MM.1S (cell line): ENCODE measurements at regions not wholly inside any gene's neighbourhood (a gene's known extent, or its start where the extent isn't known, plus 50 kb on each side); places are given as distances from the start of the nearest gene placed in this dataset.

Experiments used
- DNase-seq: peaks from one replicate; pipeline ENCODE4 v3.0.0-alpha.2; 2015
- H2AFZ ChIP-seq: fragments of 300-600 bp; sonication (generic); 2 replicates; pipeline ENCODE4 v1.6.0; 2016; ENCODE audit warnings: antibody characterized with exemption, low read length
- H3F3A ChIP-seq: fragments of 300-600 bp; sonication (generic); 2 replicates; pipeline ENCODE4 v1.6.1; 2016; ENCODE audit warnings: mild to moderate bottlenecking, antibody characterized with exemption, low read length, moderate library complexity, mixed read lengths; ENCODE audit not compliant: insufficient read depth
- H3K27ac ChIP-seq: fragments of 300-600 bp; sonication (generic); 2 replicates; pipeline ENCODE4 v1.5.1; 2016; ENCODE audit warnings: mild to moderate bottlenecking, low read length
- H3K27me3 ChIP-seq: fragments of 300-600 bp; sonication (generic); replicated peaks from 2 replicates; pipeline ENCODE4 v1.6.0; 2016; ENCODE audit warnings: low read length; ENCODE audit not compliant: insufficient read depth
- H3K36me3 ChIP-seq: fragments of 300-600 bp; sonication (generic); replicated peaks from 2 replicates; pipeline ENCODE4 v1.6.1; 2016; ENCODE audit warnings: mild to moderate bottlenecking, low read length, mixed read lengths; ENCODE audit not compliant: insufficient read depth
- H3K4me1 ChIP-seq: fragments of 300-600 bp; sonication (generic); 2 replicates; pipeline ENCODE4 v1.6.1; 2016; ENCODE audit warnings: low read length, mixed read lengths
- H3K4me2 ChIP-seq: fragments of 300-600 bp; sonication (generic); 2 replicates; pipeline ENCODE4 v1.6.0; 2016; ENCODE audit warnings: low read depth, low read length
- H3K4me3 ChIP-seq: fragments of 300-600 bp; sonication (generic); 2 replicates; pipeline ENCODE4 v1.5.1; 2016; ENCODE audit warnings: low read length, mixed read lengths
- H3K79me2 ChIP-seq: fragments of 300-600 bp; sonication (generic); 2 replicates; pipeline ENCODE4 v1.6.1; 2016; ENCODE audit warnings: mixed run types, low read length, mixed read lengths
- H3K9ac ChIP-seq: fragments of 300-600 bp; sonication (generic); 2 replicates; pipeline ENCODE4 v1.6.1; 2016; ENCODE audit warnings: low read length, mixed read lengths
- H3K9me2 ChIP-seq: fragments of 300-600 bp; sonication (generic); replicated peaks from 2 replicates; pipeline ENCODE4 v1.6.1; 2016; ENCODE audit warnings: mild to moderate bottlenecking, low read length, mixed read lengths; ENCODE audit not compliant: insufficient read depth
- H3K9me3 ChIP-seq: fragments of 300-600 bp; sonication (generic); replicated peaks from 2 replicates; pipeline ENCODE4 v1.6.1; 2016; ENCODE audit warnings: mild to moderate bottlenecking, low read length, mixed read lengths; ENCODE audit not compliant: insufficient read depth
- H4K20me1 ChIP-seq: fragments of 300-600 bp; sonication (generic); 2 replicates; pipeline ENCODE4 v1.6.1; 2016; ENCODE audit warnings: mild to moderate bottlenecking, low read length, moderate library complexity, mixed read lengths; ENCODE audit not compliant: insufficient read depth
- CTCF ChIP-seq: fragments of 300-600 bp; sonication (generic); IDR thresholded peaks from 2 replicates; pipeline ENCODE4 v1.5.1; 2016; ENCODE audit warnings: antibody characterized with exemption, low read length, mixed read lengths
- EZH2 ChIP-seq: fragments of 300-600 bp; sonication (generic); optimal IDR thresholded peaks from 2 replicates; pipeline ENCODE3; 2017; ENCODE audit warnings: low read depth, mild to moderate bottlenecking, antibody characterized with exemption, low read length, mixed read lengths
- EZH2phosphoT487 ChIP-seq: fragments of 300-600 bp; sonication (generic); IDR thresholded peaks from 2 replicates; pipeline ENCODE4 v1.6.1; 2018; ENCODE audit warnings: antibody characterized with exemption, low read length

GRCh38 chr2:241970716-241971115 lies 101.2 kb downstream of the RTP5 start:
- Histone ChIP-seq H3K9ac (no peak overlapping the region), H3K4me3 (no peak overlapping the region), H3K27me3 (no peaks in the 10 kb centered on the region), H3F3A (no peaks in the 10 kb centered on the region), H4K20me1 (no peaks in the 10 kb centered on the region), H3K4me1 (no peaks in the 10 kb centered on the region), H3K27ac (no peak overlapping the region), H3K4me2 (no peak overlapping the region), H3K79me2 (no peaks in the 10 kb centered on the region), H2AFZ (no peak overlapping the region), H3K36me3 (no peaks in the 10 kb centered on the region), H3K9me2 (no peaks in the 10 kb centered on the region), H3K9me3 (no peaks in the 10 kb centered on the region)
- no peak for DNase-seq
- TF ChIP-seq CTCF (no peak), EZH2phosphoT487 (no peak), EZH2 (no peak)

DNA sequence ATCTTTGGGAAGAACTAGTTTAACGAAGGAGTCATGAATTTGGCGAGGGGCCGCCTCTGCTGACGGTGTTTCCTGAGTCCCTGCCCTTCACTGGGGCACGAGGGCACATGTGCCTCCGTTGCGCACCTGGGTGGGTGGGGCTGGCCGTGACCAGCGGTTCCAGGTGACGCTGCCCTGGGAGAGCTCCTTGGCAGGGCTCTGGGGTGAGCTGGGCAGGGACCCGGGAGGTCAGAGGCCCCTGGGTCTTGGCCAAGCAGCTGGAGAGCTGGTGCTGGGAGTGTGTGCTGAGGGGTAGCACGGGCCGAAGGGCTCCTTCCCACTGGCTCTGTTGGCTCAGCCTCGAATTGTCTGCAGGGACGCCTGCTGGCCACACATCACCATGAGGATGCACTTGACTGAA lies 104.6 kb downstream of the RTP5 start:
- Histone ChIP-seq H3F3A (no peaks in the 10 kb centered on the region), H3K27me3 (no peaks in the 10 kb centered on the region), H3K79me2 (no peaks in the 10 kb centered on the region), H4K20me1 (no peaks in the 10 kb centered on the region), H3K27ac (no peak overlapping the region), H3K4me3 (no peak overlapping the region), H3K9ac (no peak overlapping the region), H2AFZ (no peak overlapping the region), H3K36me3 (no peaks in the 10 kb centered on the region), H3K9me2 (no peaks in the 10 kb centered on the region), H3K4me2 (no peak overlapping the region), H3K9me3 (no peaks in the 10 kb centered on the region), H3K4me1 (no peaks in the 10 kb centered on the region)
- no peak for DNase-seq
- TF ChIP-seq EZH2: no peak

- H2AFZ ChIP-seq: no peak overlapping the region
- H3K27ac ChIP-seq: no peak overlapping the region
- no peak overlapping the region for H3K4me3 ChIP-seq
- H3K9me3 ChIP-seq: no peaks in the 10 kb centered on the region
- no peak for DNase-seq
- TF ChIP-seq EZH2 (no peak), EZH2phosphoT487 (no peak), CTCF (no peak)
- no peak overlapping the region for H3K9ac ChIP-seq
- no peaks in the 10 kb centered on the region for H3K79me2 ChIP-seq
- H3K4me1 ChIP-seq: no peaks in the 10 kb centered on the region
- no peaks in the 10 kb centered on the region for H3F3A ChIP-seq
- no peaks in the 10 kb centered on the region for H3K27me3 ChIP-seq
- H3K9me2 ChIP-seq: no peaks in the 10 kb centered on the region
- H3K36me3 ChIP-seq: no peaks in the 10 kb centered on the region
- H3K4me2 ChIP-seq: no peak overlapping the region
- H4K20me1 ChIP-seq: no peaks in the 10 kb centered on the region
These were observed 105.5 kb downstream of the RTP5 start for GRCh38 chr2:241974851-241975592.

GRCh38 chr2:241975593-241976284 lies 106.2 kb downstream of the RTP5 start:
- Histone ChIP-seq H3K36me3 (no peaks in the 10 kb centered on the region), H3K79me2 (no peaks in the 10 kb centered on the region), H3K4me3 (no peak overlapping the region), H3K4me2 (no peak overlapping the region), H3K9ac (no peak overlapping the region), H2AFZ (no peak overlapping the region), H3K4me1 (no peaks in the 10 kb centered on the region), H3K27me3 (no peaks in the 10 kb centered on the region), H3K27ac (no peak overlapping the region), H3K9me3 (no peaks in the 10 kb centered on the region), H4K20me1 (no peaks in the 10 kb centered on the region), H3K9me2 (no peaks in the 10 kb centered on the region), H3F3A (no peaks in the 10 kb centered on the region)
- no peak for TF ChIP-seq EZH2
- DNase-seq: no peak
